GM20431 (cell line): ENCODE measurements at regions not wholly inside any gene's neighbourhood (a gene's known extent, or its start where the extent isn't known, plus 50 kb on each side); places are given as distances from the start of the nearest gene placed in this dataset.

Source experiments
- in situ Hi-C: fragments of 300-500 bp; cut with MseI, MboI; formaldehyde crosslinking; loops from one replicate; pipeline ENCODE4 v1.15.0; 2020; ENCODE audit warnings: low sequenced_read_pairs; ENCODE audit not compliant: unreplicated experiment

DNA sequence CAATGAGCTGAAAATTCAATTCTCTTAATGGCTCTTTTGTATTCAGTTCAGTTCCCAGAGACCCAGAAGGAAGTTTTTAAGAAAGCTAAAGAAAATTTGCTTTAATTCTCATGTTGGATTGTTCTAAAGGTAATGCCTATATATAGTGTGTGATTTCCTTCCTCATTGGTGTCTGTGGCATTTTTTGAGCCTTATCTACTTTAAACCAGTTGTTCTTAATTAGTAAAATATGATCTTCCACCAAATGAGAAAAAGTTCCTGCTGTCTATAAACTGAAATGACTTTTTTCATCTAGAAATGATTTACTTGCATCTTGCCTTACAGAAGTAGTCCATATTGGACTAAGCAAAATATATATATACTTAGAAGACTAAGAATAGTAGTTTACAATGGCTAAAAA lies 622.1 kb upstream of the KIRREL3 start:
- in situ Hi-C loops, result no loop called here

DNA sequence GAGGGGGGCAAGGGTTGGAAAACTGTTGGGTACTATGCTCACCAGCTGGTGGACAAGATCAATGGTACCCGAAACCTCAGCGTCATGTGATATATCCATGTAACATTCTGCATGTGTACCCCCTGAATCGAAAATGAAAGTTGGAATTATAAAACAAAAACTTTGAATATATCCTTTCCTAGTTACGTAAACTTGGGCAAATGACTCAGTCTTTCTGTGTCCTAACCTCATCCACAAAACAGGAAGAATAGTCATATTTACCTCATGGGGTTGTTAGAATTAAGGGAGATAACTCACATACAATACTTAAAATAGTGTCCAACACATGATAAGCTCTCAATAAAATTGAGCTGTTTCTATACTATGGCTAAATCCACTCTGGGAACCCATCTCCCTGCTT lies 620.1 kb upstream of the KIRREL3 start:
- in situ Hi-C loops, result no loop called here

DNA sequence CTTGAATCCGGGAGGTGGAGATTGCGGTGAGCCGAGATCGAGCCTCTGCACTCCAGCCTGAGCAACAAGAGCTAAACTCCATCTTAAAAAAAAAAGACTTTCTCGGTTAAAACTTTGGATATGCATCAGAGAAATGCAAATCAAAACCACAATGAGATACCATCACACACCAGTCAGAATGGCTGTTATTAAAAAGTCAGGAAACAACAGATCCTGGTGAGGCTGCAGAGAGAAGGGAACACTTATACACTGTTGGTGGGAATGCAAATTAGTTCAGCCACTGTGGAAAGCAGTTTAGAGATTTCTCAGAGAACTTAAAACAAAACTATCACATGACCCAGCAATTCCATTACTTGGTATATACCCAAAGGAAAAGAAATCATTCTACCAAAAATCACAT lies 619.4 kb upstream of the KIRREL3 start:
- in situ Hi-C loops, result no loop called here

DNA sequence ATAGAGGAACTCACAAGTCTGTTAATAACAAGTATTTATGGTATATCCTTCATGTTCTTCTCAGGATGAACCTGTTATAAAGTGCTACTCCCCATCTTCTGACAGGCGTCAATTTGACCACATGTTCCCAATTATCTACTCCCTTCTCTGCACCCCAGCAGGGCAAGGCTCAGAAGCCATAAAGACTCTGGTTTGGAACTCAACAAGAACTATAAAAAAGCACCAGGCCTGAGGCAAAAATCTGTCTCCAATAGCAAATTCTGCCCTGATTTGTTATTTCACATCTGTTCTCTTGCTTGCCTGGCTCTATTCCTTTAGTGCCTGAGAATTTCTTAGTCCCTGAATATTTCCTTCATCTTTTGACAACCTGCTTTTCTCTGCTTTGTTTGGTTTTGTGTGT lies 618.2 kb upstream of the KIRREL3 start:
- in situ Hi-C loops, result no loop called here

DNA sequence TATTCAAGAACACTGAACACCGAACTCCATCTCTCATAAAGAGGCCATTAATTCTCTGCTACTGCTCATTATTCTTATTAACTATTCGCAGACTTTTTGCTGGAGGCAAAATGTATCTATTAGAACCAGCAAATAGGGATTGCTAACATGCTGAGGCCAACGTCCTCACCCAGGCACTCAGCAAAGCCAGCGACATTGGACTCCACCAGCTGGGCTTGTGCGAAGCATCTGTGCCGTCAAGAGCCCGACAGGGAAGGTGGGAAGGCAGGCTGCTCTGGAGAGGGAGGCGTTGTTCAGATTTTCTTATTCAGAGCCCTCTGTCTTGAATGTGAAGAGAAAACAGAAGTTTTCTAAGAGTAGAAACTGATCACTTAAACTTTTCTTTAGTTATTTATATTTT lies 615.6 kb upstream of the KIRREL3 start:
- in situ Hi-C loops, result no loop called here

DNA sequence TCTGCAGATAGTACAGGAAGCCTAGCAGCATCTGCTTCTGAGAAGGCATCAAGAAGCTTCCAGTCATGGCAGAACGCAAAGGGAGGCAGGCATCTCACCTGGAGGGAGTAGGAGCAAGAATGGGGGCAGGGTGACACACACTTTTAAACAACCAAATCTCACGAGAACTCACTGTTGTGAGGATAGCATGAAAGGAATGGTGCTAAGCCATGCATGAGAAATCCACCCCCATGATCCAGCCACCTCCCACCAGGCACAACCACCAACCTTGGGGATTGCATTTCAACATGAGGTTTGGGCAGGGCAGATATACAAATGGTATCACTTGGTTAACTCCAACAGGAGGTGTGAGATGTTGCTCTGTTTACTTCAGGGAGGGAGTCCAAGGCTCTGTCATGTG lies 612.0 kb upstream of the KIRREL3 start:
- in situ Hi-C loops, result no loop called here

DNA sequence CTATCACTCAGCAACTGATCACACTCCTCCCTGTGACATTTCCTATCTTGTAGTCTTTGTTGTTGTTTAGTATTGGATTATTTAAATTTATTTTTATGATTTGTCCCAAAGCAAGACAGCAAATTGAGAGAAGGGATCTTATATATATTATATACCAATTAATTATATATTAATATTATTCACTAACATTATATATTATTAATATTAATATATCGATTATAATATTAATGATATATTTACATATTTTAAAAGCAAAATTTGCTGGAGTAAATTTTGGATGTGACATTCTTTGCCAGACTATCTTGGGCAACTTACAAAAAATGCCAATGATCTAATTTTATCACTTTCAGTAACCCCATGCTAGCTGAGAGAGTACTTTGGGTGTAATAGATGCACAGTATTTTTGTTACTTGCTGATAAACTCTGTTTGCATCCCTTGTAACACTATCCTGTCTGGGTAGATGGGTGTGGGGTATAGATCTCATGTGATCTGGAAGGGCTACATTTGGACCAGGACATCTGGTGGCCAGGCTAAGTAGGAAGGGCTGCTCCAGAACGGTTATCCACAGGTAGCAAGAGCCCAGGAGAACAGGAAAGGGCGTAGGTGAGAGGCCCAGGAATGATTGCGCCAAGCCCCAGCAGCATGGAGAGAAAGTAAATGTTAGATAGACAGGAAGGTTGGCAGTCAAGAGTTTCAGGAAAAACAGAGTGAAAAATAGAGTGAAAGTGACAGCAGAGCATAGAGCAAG lies 608.6 kb upstream of the KIRREL3 start:
- in situ Hi-C loops, result no loop called here

DNA sequence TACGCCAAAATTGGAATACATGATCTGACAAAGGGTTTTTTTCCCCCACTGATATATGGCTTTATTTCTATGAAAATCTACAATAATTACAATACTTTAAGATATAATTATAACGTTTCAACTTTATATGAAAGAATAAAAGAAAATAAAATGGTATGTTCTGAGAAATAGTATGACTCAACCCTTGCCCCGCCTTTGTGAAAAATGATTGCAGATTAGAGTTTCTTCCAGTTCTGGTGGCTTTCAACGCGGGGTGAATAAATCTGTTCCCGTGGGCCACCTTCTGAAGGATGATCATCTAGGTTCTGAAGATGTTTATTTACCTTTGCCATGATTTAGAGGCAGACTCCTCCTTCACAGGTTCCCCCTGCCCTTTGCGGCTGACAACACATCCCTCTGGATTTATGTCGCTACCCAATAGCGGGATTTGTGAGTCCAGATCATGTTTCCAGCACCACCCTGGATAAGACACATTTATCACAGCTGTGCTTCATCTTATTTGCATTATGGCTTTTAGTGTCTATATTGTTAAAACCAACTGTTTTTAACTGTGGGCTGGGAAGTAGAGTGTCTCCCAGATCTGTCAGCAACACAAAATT lies 607.0 kb upstream of the KIRREL3 start:
- in situ Hi-C loops, result no loop called here

DNA sequence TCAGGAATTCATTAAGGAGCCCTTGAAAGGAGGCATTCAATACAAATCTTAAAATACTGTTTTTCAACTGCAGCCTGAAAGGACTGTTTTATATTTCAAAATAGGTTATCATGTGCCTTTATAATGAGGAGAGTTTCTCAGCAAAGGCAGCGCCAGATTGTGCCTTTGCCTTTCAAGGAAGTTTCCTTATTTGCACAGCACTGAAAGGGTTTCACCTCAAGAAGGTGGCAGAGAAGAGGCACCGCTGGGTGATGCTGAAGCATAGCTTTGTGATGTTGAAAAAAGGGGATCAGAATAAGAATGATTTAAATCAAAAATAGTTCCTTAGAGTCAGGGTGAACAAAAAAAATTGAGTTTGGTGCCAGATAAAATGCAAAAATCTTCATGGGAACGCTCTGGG lies 601.0 kb upstream of the KIRREL3 start:
- in situ Hi-C loops, result no loop called here

DNA sequence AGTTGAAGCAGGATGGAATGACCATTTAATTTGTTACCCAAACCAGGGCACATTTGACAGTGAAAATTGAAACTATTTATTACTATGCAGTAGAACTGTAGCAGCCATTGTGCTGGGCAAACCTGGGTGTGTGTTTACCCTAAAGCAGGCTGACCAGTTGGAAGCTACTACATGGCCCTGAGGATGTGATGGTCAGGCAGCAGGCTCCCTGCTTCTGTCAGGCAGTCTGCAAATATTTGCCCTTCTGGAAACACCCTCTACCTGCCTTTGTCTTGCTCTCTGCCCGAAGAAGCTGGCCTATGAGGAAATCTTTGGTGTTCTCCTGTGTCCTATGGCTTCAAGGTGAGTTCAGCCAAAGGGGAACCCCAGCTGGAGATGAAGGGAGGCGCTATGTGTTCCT lies 600.1 kb upstream of the KIRREL3 start:
- in situ Hi-C loops, result no loop called here

DNA sequence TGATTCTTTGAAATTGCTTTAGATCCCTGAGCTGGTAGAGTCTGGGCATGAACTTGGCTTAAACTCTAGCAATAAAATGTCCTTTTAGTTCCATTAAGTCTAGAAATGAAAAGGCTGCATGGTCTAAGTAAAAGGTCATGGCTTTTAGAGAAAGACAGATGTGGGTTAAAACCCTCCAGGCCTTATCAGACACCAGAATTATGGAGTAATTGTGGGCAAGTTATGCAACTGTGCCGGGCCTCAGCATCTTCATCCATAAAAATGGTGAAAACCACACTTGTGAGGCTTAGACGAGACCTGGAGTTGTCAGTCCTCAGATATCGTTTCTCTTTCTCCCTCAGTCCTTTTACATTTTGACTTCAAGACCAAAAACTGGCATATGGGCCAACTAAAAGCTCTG lies 597.9 kb upstream of the KIRREL3 start:
- in situ Hi-C loops, result no loop called here

DNA sequence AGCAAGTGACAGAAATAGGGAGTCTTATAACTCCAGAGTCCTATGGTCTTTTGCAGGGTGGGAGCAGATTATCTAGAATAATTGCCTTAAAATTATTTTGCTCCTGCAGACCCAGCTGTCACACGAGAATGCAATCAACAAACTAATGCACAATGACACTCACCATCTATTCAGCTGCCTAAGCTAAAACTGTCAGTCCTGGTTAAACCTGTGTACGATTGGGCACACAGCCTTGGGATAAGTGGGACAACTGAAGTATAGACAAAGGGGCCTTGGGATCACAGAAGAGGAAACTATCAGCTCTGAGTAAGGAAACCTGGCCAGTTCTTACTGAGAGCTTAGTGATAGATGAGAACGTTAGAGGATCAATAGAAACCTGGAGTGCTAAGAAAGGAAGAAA lies 595.9 kb upstream of the KIRREL3 start:
- in situ Hi-C loops, result no loop called here

DNA sequence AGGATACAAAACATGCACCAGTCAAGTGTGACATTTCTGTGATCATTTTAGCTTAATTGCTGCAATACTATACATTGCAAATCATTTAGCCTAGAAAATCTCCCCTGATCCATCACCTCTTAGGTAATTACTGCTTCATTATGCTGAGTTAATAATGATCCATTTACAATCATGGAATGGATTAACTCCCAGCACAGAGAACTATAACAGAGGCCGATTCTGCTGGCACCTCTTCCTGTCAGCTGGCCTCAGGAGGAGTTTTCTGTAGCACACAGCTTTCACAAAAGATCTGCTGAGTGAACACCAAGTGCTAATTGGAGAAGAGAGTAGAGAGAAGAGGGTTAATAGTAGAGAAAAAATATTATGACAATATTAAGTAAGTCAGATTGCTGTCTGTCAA lies 591.8 kb upstream of the KIRREL3 start:
- in situ Hi-C loops, result no loop called here

DNA sequence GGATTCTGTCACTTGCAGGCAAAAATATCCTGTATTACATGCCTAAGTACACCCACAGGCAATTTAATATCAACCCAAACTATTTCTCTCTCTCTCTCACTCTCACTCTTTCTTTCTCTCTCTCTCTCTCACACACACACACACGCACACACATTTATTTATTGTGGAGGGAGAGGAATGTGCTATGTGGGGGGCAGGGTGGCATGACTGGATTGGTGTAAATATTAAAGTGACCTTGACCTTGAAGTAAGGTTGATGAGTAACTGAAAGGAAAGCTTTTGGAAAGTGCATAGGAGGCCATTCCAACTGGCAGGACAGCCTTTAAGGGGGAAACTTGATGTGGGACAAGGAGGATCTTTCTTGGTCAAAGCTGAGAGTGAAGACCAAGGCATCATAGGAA lies 589.7 kb upstream of the KIRREL3 start:
- in situ Hi-C loops, result no loop called here

DNA sequence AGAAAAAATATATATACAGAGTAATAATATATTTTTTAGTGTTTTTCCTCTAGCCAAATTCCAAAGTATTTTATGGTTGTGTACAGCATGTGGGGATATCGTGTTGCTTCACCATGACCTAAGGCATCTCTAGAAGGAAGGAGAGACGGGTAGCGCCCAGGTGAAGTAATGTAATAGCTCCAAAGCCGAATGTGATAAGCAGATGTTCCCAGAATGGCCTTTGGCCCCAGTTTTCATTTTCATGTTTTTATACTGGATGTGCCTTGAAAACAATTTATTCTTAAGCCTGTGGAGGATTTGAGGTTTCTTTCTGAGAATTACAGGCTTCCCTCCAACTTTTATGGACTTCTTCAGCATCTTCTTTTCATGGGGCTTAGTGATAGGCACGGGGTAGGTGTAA lies 587.9 kb upstream of the KIRREL3 start:
- in situ Hi-C loops, result no loop called here

DNA sequence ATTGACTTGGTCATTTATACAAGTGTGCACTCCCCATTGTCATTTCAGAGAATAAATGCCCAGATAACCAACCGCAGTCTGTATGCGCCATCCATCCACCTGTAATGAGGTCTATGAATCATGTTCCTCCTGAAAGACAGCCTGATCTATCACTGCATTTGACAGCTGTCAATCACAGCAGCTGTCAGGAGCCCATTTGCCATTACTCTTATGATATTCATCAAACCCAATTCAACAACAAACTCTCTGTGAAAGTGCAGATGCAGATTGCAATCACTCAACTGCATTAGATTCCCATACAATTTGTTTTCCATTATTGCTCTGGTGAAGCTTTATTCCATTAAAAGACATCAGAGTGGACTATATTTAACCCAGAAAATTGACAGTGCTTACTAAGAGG lies 586.9 kb upstream of the KIRREL3 start:
- in situ Hi-C loops, result no loop called here

DNA sequence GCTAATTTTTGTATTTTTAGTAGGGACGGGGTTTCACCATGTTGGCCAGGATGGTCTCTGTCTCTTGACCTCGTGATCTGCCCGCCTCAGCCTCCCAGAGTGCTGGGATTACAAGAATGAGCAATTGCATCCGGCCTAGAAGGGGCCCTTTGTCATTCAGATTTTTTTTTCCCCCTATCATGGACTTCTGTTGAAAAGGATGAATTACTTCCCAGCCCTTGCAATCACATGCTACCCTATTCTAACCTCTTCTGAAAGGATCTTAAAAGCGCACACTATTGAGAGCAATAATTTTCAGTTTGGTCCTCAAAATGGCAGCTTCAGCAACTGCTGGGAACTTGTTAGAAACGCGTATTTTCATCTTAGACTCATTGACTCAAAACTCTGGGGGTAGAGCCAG lies 575.6 kb upstream of the KIRREL3 start:
- in situ Hi-C loops, result no loop called here

DNA sequence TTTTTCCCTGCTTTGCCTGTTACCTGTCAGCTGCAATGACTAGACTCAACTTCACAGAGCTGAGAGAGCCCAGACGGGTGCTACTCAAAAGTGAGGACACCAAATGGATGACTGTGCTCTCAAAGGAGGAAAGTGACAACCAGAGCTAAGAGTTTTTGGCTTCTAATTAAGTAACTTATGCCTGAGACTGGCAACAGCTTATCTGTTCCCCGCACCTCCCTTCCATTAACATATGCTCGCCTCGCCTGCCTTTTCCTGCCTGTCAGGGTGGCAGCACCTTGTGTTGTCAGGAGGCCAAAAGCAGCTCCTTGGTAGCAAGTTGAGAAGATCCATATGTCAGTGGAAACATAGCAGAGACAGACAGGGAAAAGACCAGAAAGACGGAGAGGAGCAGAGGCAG lies 573.9 kb upstream of the KIRREL3 start:
- in situ Hi-C loops, result no loop called here

DNA sequence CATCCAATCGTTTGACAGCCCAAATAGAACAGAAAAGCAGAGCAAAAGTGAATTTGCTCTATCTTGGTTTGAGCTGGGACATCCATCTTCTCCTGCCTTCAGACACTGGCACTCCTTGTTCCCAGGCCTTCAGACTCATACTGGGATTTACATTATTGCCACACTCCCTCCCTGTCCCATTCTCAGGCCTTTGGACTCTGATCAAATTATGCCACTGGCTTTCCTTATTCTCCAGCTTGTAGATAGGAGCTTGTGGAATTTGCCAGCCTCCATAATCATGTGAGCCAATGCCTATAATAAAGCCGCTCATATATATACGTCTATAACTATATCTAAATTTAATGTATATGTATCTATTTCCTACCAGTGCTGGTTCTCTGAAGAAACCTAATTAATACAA lies 568.3 kb upstream of the KIRREL3 start:
- in situ Hi-C loops, result no loop called here

DNA sequence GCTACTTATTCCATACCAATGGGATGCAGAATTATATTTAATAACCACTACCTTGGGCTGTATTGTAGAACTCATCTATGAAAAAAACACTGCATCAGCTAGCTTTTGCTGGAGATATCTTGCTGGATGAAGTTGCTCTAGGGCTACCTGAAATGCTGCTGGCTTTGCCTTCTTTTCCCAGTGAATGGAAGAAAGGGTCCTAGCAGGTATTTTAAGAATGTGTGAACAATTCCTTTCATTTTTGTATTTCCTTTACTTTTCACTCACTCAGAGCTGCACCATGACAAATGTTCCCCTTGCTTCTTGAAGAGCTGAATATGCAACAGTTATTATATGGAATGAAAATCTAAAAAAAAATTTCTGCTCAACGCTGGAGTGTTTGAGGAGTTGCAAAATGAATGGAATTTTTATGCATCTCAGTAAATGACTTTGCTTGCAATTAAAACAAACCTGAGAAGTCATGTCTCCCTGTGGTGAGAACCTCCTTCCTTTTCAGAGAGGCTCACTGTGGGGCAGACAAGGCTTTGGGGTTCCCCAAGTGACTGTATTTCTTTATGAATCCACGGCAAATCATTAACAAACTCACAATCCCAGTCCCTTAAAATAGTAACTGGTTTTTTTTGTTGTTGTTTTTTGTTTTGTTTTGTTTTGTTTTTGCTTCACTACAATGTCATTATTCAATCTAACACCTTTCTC lies 566.8 kb upstream of the KIRREL3 start:
- in situ Hi-C loops, result no loop called here

DNA sequence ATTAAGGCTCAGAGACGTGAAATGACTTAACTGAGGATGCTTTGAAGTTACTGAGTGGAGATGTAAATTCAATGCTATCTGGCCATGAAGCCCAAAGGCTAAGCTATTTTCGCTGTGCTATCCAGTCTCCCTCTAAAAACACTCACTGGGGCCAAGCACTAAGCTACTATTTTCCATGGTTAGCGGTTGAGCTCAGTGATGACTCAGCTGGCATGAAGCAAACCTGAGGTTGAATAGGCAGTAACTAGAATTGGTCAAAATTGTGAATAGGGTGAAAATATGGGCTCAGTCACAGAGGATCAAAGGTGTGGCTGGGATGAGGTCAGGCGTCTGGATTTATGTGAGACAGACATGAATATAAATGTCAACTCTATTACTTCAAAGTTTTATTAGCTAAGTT lies 564.2 kb upstream of the KIRREL3 start:
- in situ Hi-C loops, result no loop called here

DNA sequence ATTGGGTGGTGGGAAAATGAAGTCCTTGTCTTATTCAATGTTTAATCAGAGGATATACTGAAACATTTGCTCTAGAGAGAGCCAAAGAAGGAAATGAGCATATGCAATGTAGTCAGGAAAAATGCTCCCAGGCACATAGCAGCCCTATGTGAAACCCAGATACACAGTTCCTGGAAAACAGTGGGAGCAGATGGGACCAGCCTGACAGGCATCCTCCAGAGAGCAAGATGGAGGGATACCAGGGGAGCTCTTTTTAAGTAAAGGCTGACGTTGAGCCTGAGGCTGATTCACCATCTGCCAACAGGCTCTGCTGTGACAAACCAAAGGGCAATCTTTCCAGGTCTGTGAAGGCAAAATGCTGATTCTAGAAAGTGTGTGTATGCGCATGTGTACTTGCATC lies 559.4 kb upstream of the KIRREL3 start:
- in situ Hi-C loops, result no loop called here
